Activated CD4-positive, alpha-beta T cell treated with anti-CD3 and anti-CD28 coated beads, Interleukin-2, amount 10 ng/mL, durations not matched to agents 24 days and 14 days (primary cell): ENCODE measurements at regions not wholly inside any gene's neighbourhood (a gene's known extent, or its start where the extent isn't known, plus 50 kb on each side); places are given as distances from the start of the nearest gene placed in this dataset.
"Not testable (repeated sequence)": the region's sequence is repeated elsewhere in the genome, so short reads cannot be mapped to it uniquely, and the experiment has no call there.

Experiments
- DNase-seq: peaks from one replicate; pipeline ENCODE4 v3.0.0; 2022
- H3K27ac Mint-ChIP-seq: one replicate; pipeline ENCODE4 v1.8.0; 2022; ENCODE audit warnings: mild to moderate bottlenecking, mixed read lengths
- H3K27me3 Mint-ChIP-seq: one replicate; pipeline ENCODE4 v1.8.0; 2022; ENCODE audit warnings: mixed read lengths
- H3K36me3 Mint-ChIP-seq: one replicate; pipeline ENCODE4 v1.8.0; 2022; ENCODE audit warnings: low read depth, mild to moderate bottlenecking, mixed read lengths
- H3K4me1 Mint-ChIP-seq: one replicate; pipeline ENCODE4 v1.8.0; 2021; ENCODE audit warnings: mixed read lengths
- H3K4me3 Mint-ChIP-seq: one replicate; pipeline ENCODE4 v1.8.0; 2022; ENCODE audit warnings: mild to moderate bottlenecking, moderate library complexity, mixed read lengths
- H3K9me3 Mint-ChIP-seq: one replicate; pipeline ENCODE4 v1.8.0; 2021; ENCODE audit warnings: mixed read lengths
- intact Hi-C: fragments of 100-400 bp; cut with micrococcal nuclease; formaldehyde crosslinking; loops from one replicate; pipeline ENCODE4 v1.15.1; 2023

- Mint-ChIP-seq H3K9me3 (no peaks in the 10 kb centered on the region), H3K27ac (no peak overlapping the region), H3K36me3 (no peaks in the 10 kb centered on the region), H3K4me1 (no peaks in the 10 kb centered on the region), H3K4me3 (no peak overlapping the region), H3K27me3 (no peaks in the 10 kb centered on the region)
- DNase-seq = no peak
- intact Hi-C loops = no loop called here
Measured at GRCh38 chr2:57685032-57685431, 361.6 kb upstream of the VRK2 start.

GRCh38 chr2:57692395-57692794, 354.2 kb upstream of the VRK2 start:
- DNase-seq = no peak
- H3K4me3 Mint-ChIP-seq = no peak overlapping the region

GRCh38 chr2:57693177-57693576, 353.4 kb upstream of the VRK2 start:
- H3K4me3 Mint-ChIP-seq = no peak overlapping the region
- no peak overlapping the region for H3K27ac Mint-ChIP-seq
- no peaks in the 10 kb centered on the region for H3K36me3 Mint-ChIP-seq
- H3K27me3 Mint-ChIP-seq = no peaks in the 10 kb centered on the region
- no peaks in the 10 kb centered on the region for H3K4me1 Mint-ChIP-seq
- intact Hi-C loops = no loop called here
- H3K9me3 Mint-ChIP-seq = no peaks in the 10 kb centered on the region
- DNase-seq = no peak

More at GRCh38 chr2:57692395-57692794, 354.2 kb upstream of the VRK2 start:
- no peaks in the 10 kb centered on the region for H3K36me3 Mint-ChIP-seq
- intact Hi-C loops = no loop called here
- no peaks in the 10 kb centered on the region for H3K9me3 Mint-ChIP-seq
- no peaks in the 10 kb centered on the region for H3K4me1 Mint-ChIP-seq
- no peaks in the 10 kb centered on the region for H3K27me3 Mint-ChIP-seq
- no peak overlapping the region for H3K27ac Mint-ChIP-seq

- no peaks in the 10 kb centered on the region for H3K4me1 Mint-ChIP-seq
- DNase-seq = no peak
- no peaks in the 10 kb centered on the region for H3K36me3 Mint-ChIP-seq
- no peaks in the 10 kb centered on the region for H3K9me3 Mint-ChIP-seq
- H3K27ac Mint-ChIP-seq = no peak overlapping the region
- intact Hi-C loops = no loop called here
- H3K4me3 Mint-ChIP-seq = no peak overlapping the region
- no peaks in the 10 kb centered on the region for H3K27me3 Mint-ChIP-seq
Measured at GRCh38 chr2:57693965-57694364, 352.6 kb upstream of the VRK2 start.

- Mint-ChIP-seq H3K9me3 (no peaks in the 10 kb centered on the region), H3K36me3 (no peaks in the 10 kb centered on the region), H3K27ac (no peak overlapping the region), H3K27me3 (no peaks in the 10 kb centered on the region), H3K4me1 (no peaks in the 10 kb centered on the region), H3K4me3 (no peak overlapping the region)
- no peak for DNase-seq
- intact Hi-C loops = no loop called here
Measured at GRCh38 chr2:57696016-57696415, 350.6 kb upstream of the VRK2 start.

- Mint-ChIP-seq H3K4me3 (no peak overlapping the region), H3K9me3 (no peaks in the 10 kb centered on the region), H3K4me1 (no peaks in the 10 kb centered on the region), H3K36me3 (no peaks in the 10 kb centered on the region), H3K27me3 (no peaks in the 10 kb centered on the region), H3K27ac (no peak overlapping the region)
- DNase-seq = no peak
- intact Hi-C loops = no loop called here
Measured at GRCh38 chr2:57698392-57698791, 348.2 kb upstream of the VRK2 start.

- no peak overlapping the region for H3K4me3 Mint-ChIP-seq
- no peaks in the 10 kb centered on the region for H3K4me1 Mint-ChIP-seq
- no peak for DNase-seq
- H3K27me3 Mint-ChIP-seq = no peaks in the 10 kb centered on the region
- no peak overlapping the region for H3K27ac Mint-ChIP-seq
- no peaks in the 10 kb centered on the region for H3K9me3 Mint-ChIP-seq
- H3K36me3 Mint-ChIP-seq = no peaks in the 10 kb centered on the region
- intact Hi-C loops = no loop called here
Measured at GRCh38 chr2:57698935-57699449, 347.6 kb upstream of the VRK2 start.

GRCh38 chr2:57701391-57701791, 345.2 kb upstream of the VRK2 start:
- H3K4me3 Mint-ChIP-seq = no peak overlapping the region
- H3K27me3 Mint-ChIP-seq = no peaks in the 10 kb centered on the region
- DNase-seq = no peak
- no peak overlapping the region for H3K27ac Mint-ChIP-seq
- H3K4me1 Mint-ChIP-seq = no peaks in the 10 kb centered on the region
- H3K9me3 Mint-ChIP-seq = no peaks in the 10 kb centered on the region
- H3K36me3 Mint-ChIP-seq = no peaks in the 10 kb centered on the region
- intact Hi-C loops = no loop called here

GRCh38 chr2:57703407-57703806, 343.2 kb upstream of the VRK2 start:
- Mint-ChIP-seq H3K27ac (no peak overlapping the region), H3K4me1 (no peaks in the 10 kb centered on the region), H3K4me3 (no peak overlapping the region), H3K9me3 (no peaks in the 10 kb centered on the region), H3K36me3 (no peaks in the 10 kb centered on the region), H3K27me3 (no peaks in the 10 kb centered on the region)
- DNase-seq = no peak
- intact Hi-C loops = no loop called here

GRCh38 chr2:57707794-57708193, 338.8 kb upstream of the VRK2 start:
- H3K4me1 Mint-ChIP-seq, H3K36me3 Mint-ChIP-seq, H3K9me3 Mint-ChIP-seq, H3K27me3 Mint-ChIP-seq, H3K4me3 Mint-ChIP-seq, H3K27ac Mint-ChIP-seq, DNase-seq, intact Hi-C loops: not testable (repeated sequence)

GRCh38 chr2:57711991-57712390, 334.6 kb upstream of the VRK2 start:
- Mint-ChIP-seq H3K36me3 (no peaks in the 10 kb centered on the region), H3K9me3 (no peaks in the 10 kb centered on the region), H3K27ac (no peak overlapping the region), H3K4me1 (no peaks in the 10 kb centered on the region), H3K4me3 (no peak overlapping the region), H3K27me3 (no peaks in the 10 kb centered on the region)
- intact Hi-C loops = no loop called here
- no peak for DNase-seq

GRCh38 chr2:57720728-57721627, 325.6 kb upstream of the VRK2 start:
- Mint-ChIP-seq H3K27ac (no peak overlapping the region), H3K9me3 (no peaks in the 10 kb centered on the region), H3K4me3 (no peak overlapping the region), H3K36me3 (no peaks in the 10 kb centered on the region), H3K4me1 (no peaks in the 10 kb centered on the region), H3K27me3 (peaks cover 5% of the 10 kb centered on the region)
- DNase-seq = peak; percentile 72
- intact Hi-C loops = no loop called here

- intact Hi-C loops = no loop called here
- Mint-ChIP-seq H3K27me3 (peaks cover 1% of the 10 kb centered on the region), H3K36me3 (no peaks in the 10 kb centered on the region), H3K9me3 (no peaks in the 10 kb centered on the region), H3K4me1 (peaks cover 3% of the 10 kb centered on the region), H3K4me3 (no peak overlapping the region), H3K27ac (no peak overlapping the region)
- no peak for DNase-seq
Measured at GRCh38 chr2:57725337-57725947, 321.2 kb upstream of the VRK2 start.

- intact Hi-C loops = no loop called here
- no peaks in the 10 kb centered on the region for H3K27me3 Mint-ChIP-seq
- DNase-seq = no peak
- no peak overlapping the region for H3K4me3 Mint-ChIP-seq
- no peaks in the 10 kb centered on the region for H3K36me3 Mint-ChIP-seq
- H3K4me1 Mint-ChIP-seq = peaks cover 3% of the 10 kb centered on the region
- H3K9me3 Mint-ChIP-seq = no peaks in the 10 kb centered on the region
- H3K27ac Mint-ChIP-seq = no peak overlapping the region
Measured at GRCh38 chr2:57726294-57726693, 320.3 kb upstream of the VRK2 start.
